ENCODE measurements at regions not wholly inside any gene's neighbourhood (a gene's known extent, or its start where the extent isn't known, plus 50 kb on each side); places are given as distances from the start of the nearest gene placed in this dataset.
A peak's percentile ranks its signal among the peaks of the same experiment; 100 is the strongest.
"Not testable (repeated sequence)": the region's sequence is repeated elsewhere in the genome, so short reads cannot be mapped to it uniquely, and the experiment has no call there.

DNA sequence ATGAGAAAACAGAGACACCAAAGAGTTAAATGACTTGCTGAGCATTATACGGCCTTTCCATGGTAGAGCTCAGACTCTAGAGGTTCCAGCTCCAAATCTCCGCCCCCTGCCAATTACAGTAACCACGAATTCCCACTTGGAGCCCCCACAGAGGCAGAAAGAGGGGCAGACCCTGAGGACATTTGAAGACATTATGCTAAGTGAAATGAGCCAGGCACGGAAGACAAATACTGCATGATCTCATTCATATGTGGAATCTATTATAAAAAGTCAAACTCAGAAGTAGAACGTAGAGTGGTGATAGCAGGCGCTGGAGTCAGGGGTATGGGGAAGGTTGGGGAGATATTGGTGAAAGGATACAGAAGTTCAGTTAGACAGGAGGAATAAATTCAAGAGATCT lies 303.4 kb downstream of the ANAPC1 start:
- DNase-seq; H3K27me3 ChIP-seq; H3K9me3 ChIP-seq; ATAC-seq; H3K27ac ChIP-seq; intact Hi-C loops (cut with DNase I); H3K4me3 ChIP-seq; H3K4me1 ChIP-seq; FAIRE-seq; H3K36me3 ChIP-seq: not testable (repeated sequence)
- WGBS, 2 donors: no CpG with 5 or more reads among the region's 6 CpGs

DNA sequence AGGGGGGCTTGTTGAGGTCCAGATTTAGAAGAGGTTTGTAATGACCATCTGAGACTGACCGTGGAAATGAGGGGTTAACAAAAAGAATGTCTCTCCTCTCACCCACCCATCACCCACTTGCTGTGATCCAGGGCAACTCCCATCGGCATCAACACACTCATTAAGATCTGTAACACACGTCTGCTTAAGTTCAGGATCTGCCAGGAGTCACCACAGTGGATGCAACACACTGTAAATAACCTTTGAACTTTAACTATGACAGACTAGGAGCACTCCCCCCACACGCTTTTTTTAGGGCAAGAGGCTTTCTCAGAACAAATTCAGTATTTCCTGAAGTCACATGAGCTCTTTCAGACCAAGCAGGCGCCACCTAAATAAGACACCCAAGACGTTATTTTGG lies 301.9 kb downstream of the ANAPC1 start:
- FAIRE-seq; H3K4me1 ChIP-seq; H3K27ac ChIP-seq; H3K4me3 ChIP-seq; H3K9me3 ChIP-seq; H3K36me3 ChIP-seq; intact Hi-C loops (cut with DNase I); H3K27me3 ChIP-seq; ATAC-seq; DNase-seq: not testable (repeated sequence)
- WGBS, 2 donors: 79 to 90% methylated on average over 6 of the region's 6 CpGs

DNA sequence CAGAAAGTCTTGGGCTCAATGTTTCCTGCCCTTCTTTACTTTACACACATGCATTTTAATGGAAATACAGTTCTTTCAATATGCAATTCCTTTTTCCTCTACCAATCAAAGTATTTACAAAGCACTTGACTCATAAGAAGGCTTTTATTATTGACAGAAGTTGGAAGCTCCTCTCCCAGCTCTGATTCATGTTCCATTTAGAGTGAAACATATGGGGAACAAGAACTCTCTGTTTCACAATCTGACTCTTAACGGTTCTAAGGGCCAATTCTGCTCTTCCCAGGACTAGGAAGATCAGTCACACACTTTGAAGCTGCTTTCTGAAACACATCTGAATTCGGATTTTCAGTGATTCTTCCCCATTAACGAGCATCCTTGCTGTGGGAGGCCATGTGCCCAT lies 300.5 kb downstream of the ANAPC1 start:
- DNase-seq; H3K4me1 ChIP-seq; H3K36me3 ChIP-seq; H3K9me3 ChIP-seq; intact Hi-C loops (cut with DNase I); FAIRE-seq; H3K27ac ChIP-seq; ATAC-seq; H3K4me3 ChIP-seq; H3K27me3 ChIP-seq: not testable (repeated sequence)
- no CpG with 5 or more reads among the region's 3 CpGs for WGBS, 2 donors

DNA sequence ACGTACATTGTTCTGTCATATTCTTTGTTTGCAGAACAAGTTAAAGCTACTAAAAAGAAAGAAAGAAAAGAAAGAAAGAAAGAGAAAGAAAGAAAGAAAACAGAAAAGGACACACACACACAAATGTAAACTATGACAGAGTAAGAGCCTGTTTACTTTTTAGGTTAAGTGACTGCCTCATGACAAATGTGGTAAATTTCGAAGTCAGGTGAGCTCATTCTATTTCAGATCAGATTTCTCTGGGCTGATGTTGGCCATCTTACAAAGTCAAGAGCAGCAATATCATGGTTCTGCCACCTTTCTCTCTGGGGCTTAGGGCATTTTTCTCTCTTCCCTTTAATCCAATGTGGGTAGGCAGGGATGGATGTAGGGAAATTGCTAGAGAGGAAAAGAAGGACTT lies 299.5 kb downstream of the ANAPC1 start:
- H3K9me3 ChIP-seq; H3K27me3 ChIP-seq; H3K27ac ChIP-seq; FAIRE-seq; H3K36me3 ChIP-seq; intact Hi-C loops (cut with DNase I); DNase-seq; H3K4me3 ChIP-seq; H3K4me1 ChIP-seq: not testable (repeated sequence)
- 55 to 58% methylated on average over 1 of the region's 2 CpGs for WGBS, 2 donors
- peak; percentile 3 to 6 (median 6) for ATAC-seq

DNA sequence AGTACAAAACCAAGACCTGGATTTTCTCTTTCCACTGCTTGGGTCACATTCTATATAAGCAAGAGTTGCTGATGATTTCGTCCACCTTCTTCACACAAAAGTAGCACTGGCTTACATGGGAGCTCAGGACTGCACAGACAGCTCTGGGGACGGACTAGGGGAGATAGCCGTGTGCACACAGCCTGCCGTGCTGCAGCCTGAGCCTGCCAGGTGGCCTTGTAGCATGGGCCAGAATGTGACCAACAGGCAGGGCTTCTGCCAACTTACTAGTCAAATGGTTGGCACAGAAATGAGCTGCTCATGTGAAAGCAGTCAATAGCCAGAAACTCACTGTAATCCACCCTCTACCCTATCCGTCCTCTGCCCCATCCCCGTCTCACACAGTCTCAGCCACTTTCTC lies 299.0 kb downstream of the ANAPC1 start:
- WGBS, 2 donors: 11 to 22% methylated on average over 6 of the region's 6 CpGs
- H3K4me1 ChIP-seq; H3K27ac ChIP-seq; H3K9me3 ChIP-seq; intact Hi-C loops (cut with DNase I); FAIRE-seq; H3K4me3 ChIP-seq; H3K27me3 ChIP-seq; H3K36me3 ChIP-seq: not testable (repeated sequence)
- DNase-seq (peak in 4 of 6 donors; percentile 40 to 58 (median 48)), ATAC-seq (peak; percentile 97 to 99 (median 98))

DNA sequence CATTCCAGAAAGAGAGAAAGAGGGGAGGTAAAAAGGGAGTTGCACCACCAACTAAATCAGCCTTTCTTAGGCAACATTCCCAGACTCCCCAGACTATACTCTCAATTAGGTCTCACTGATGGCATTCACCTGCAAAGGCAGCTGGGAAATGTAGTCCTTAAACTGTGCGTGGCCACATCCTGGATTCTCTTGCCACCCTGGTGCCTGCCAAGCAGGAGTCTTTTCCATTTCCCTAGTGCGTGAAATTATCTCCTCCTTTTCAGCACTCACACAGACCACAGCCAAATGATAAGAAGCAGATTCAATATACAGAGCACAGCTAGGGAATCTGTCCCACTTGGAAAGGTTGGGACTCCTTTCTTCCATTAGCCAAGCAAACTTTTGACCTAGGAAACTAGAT lies 298.0 kb downstream of the ANAPC1 start:
- ATAC-seq (peak; percentile 53 to 72 (median 62)), DNase-seq (peak in 1 of 6 donors; percentile 9)
- WGBS, 2 donors: 31 to 56% methylated on average over 1 to 2 of the region's 2 CpGs
- H3K4me3 ChIP-seq; H3K36me3 ChIP-seq; intact Hi-C loops (cut with DNase I); H3K27ac ChIP-seq; H3K9me3 ChIP-seq; H3K4me1 ChIP-seq; FAIRE-seq; H3K27me3 ChIP-seq: not testable (repeated sequence)

DNA sequence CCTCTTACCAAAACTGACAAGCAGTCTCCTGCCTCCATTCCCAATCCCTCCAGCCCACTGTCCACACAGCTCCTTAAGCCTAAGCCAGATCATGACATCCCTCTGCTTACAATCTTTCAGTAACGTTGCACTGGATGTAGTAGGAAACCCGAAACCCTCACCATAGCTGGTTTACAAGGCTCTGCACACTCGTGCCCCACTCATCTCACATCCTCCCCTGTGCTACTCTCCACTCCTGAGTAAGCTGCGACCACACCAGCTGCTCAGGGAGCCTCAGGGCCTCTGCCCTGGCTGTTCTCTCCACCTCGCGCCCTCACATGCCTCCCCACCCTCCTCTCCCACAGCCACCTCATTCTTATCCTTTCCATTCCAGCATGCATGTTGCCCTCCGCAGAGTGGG lies 288.9 kb downstream of the ANAPC1 start:
- H3K4me1 ChIP-seq; H3K9me3 ChIP-seq; ATAC-seq; FAIRE-seq; H3K36me3 ChIP-seq; H3K27me3 ChIP-seq; DNase-seq; H3K4me3 ChIP-seq; H3K27ac ChIP-seq; intact Hi-C loops (cut with DNase I): not testable (repeated sequence)
- 82 to 86% methylated on average over 2 of the region's 7 CpGs for WGBS, 2 donors

DNA sequence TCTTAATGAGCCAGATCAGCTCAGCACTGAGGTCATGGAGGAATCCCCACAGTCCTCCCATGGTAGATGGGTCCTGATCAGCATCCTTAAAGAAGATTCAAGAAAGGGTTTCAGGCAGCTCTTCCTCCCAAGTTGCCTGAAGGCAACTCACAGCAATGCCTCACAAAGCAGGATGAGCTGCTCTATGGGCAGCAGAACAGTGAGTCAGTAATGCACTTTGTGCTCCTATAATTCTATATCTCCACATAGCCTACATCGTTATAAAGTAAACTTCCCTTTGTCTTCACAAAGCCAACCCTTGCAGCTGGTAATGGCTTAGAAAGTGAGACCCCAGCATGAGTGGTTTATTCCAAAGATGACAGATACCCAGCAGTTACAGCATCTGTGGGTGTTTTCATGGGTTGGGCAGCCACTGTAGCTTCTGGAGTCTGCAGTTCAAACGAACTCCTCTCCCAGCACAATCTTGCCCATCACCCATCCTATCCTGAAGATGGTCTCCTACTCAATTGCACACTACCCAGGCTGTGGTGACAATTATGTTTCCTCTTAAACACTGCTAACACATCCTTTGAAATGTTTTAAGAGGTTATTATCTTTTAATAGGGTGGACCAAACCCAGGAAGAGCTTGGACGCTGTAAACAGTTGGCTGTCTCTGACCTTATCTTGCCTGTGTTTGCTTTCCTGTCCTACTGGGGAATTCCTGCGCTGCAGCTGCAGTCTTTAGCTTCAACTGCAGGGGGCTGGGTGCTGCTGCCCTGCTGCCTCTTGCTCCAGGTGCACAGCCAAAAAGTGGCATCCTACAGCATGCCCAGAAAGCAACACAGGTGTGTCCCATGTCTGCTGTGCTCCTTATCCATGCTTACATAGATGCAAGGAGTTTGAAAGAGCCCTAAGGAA lies 286.9 kb downstream of the ANAPC1 start:
- DNase-seq; H3K36me3 ChIP-seq; H3K4me3 ChIP-seq; H3K27me3 ChIP-seq; FAIRE-seq; H3K27ac ChIP-seq; intact Hi-C loops (cut with DNase I); H3K4me1 ChIP-seq; H3K9me3 ChIP-seq: not testable (repeated sequence)
- peak in 3 of 4 donors; percentile 68 to 94 (median 75) for ATAC-seq
- WGBS, 2 donors: 24 to 33% methylated on average over 2 of the region's 4 CpGs

DNA sequence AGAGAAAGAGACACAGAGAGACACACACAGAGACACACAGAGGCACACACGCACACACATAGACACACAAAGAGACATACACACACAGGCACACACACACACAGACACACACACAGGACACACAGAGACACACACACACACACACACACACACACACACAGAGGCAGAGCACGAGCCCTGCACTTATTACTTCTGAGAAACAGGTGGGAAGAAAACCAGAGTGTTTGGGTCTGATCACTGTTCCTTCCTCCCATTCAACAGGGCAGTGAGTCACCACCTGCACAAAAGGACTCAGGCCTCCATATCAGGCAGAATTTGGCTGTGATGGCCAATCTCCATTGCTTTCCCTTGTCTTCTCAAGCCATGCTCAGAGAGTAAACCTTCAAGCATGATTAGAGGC lies 285.0 kb downstream of the ANAPC1 start:
- ATAC-seq; intact Hi-C loops (cut with DNase I); FAIRE-seq; H3K9me3 ChIP-seq; H3K27me3 ChIP-seq; H3K27ac ChIP-seq; H3K4me1 ChIP-seq; H3K4me3 ChIP-seq; DNase-seq; H3K36me3 ChIP-seq: not testable (repeated sequence)
- WGBS, 2 donors: 64 to 79% methylated on average over 2 of the region's 2 CpGs

DNA sequence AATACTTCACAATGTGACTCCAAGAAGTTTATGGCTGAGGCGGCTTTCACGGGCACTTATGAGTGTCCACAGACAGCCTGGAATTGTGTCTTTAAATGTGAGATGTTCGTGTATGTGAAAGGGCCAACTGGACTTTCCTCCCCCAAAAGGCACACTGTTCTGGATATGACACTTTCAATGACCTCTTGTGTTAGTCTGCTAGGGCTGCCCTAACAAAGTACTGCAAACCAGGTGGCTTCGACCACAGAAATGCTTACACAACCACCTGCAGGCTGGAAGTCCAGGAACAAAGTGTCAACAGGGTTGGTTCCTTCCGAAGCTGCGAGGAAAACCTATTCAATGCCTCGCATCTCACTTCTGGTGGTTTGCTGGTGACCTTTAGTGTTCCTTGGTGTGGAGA lies 281.7 kb downstream of the ANAPC1 start:
- H3K36me3 ChIP-seq; H3K27me3 ChIP-seq; H3K4me3 ChIP-seq; H3K9me3 ChIP-seq; intact Hi-C loops (cut with DNase I); H3K4me1 ChIP-seq; DNase-seq; H3K27ac ChIP-seq; ATAC-seq; FAIRE-seq: not testable (repeated sequence)
- WGBS, 2 donors: 69 to 88% methylated on average over 6 to 7 of the region's 7 CpGs

DNA sequence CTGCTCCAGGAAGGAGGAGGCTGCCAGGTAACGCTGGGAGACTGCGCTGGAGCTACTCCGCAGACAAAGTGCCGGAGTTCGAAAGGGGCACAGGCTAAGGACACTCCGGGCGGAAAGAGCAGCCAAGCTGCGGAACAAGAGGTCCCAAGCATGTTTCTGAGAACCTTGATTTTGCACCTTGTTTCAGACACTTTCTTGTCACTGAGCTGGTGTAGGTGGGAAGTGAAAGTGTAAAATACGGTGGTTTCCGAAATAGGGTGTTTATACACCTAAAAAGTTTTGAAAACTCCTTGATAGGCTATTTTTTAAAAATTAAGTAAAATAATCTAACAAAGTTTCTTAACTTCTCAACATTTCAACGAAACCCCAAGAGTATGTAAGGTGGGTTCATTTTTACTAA lies 278.2 kb downstream of the ANAPC1 start:
- H3K27me3 ChIP-seq; ATAC-seq; DNase-seq; H3K4me3 ChIP-seq; FAIRE-seq; H3K36me3 ChIP-seq; intact Hi-C loops (cut with DNase I); H3K4me1 ChIP-seq; H3K27ac ChIP-seq; H3K9me3 ChIP-seq: not testable (repeated sequence)
- 88 to 95% methylated on average over 4 to 7 of the region's 11 CpGs for WGBS, 2 donors

DNA sequence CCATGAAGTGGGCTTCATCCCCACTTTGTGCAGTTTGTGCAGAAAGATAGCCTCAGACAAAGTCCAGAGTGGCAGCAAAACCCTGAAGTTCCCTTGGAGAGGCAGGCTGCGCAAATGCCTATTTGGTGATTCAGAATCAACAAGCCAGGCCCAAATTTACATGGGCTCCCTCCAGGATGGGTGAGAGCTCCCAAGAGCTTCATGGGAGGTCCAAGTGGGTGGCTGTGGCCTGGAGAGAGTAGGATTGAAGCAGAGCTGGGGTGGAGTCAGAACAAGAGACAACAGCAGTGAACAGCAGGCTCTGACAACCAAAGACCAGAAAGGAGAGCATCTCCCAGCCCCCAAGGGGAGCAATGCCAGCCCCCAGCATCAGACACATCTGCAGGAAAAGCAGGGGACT lies 277.4 kb downstream of the ANAPC1 start:
- intact Hi-C loops (cut with DNase I); ATAC-seq; FAIRE-seq: not testable (repeated sequence)

More for the DNA sequence above, 277.4 kb downstream of the ANAPC1 start:
- not testable (repeated sequence) for H3K4me3 ChIP-seq, H3K9me3 ChIP-seq, H3K27ac ChIP-seq, H3K36me3 ChIP-seq, DNase-seq, H3K4me1 ChIP-seq, H3K27me3 ChIP-seq
- no CpG with 5 or more reads among the region's 1 CpG for WGBS, 2 donors
